ENCODE measurements at regions not wholly inside any gene's neighbourhood (a gene's known extent, or its start where the extent isn't known, plus 50 kb on each side); places are given as distances from the start of the nearest gene placed in this dataset.
"Not testable (repeated sequence)": the region's sequence is repeated elsewhere in the genome, so short reads cannot be mapped to it uniquely, and the experiment has no call there.

DNA sequence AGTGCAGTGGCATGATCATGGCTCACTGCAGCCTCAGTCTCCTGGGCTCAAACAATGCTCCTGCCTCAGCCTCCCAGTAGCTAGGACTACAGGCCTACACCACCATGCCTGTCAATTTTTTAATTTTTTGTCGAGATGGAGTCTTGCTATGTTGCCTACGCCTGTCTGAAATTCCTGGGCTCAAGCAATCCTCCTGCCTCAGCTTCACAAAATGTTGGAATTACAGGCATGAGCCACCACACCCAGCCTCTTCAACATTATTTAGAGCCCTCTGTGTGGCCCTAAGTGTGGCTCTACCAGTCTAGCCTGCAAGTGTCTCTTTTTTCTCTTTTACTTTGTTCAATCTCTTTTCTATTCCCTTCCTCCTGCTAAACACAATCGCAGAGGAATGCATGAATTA is 154.4 kb upstream of the EPB41L4A start:
- DNase-seq (ENCODE audit: low spot score), result no peak

- no peak for DNase-seq (ENCODE audit: low spot score)
Measured at GRCh38 chr5:112574536-112574935, 155.5 kb upstream of the EPB41L4A start.

- no peak for DNase-seq (ENCODE audit: low spot score)
Measured at GRCh38 chr5:112576298-112576925, 157.3 kb upstream of the EPB41L4A start.

DNA sequence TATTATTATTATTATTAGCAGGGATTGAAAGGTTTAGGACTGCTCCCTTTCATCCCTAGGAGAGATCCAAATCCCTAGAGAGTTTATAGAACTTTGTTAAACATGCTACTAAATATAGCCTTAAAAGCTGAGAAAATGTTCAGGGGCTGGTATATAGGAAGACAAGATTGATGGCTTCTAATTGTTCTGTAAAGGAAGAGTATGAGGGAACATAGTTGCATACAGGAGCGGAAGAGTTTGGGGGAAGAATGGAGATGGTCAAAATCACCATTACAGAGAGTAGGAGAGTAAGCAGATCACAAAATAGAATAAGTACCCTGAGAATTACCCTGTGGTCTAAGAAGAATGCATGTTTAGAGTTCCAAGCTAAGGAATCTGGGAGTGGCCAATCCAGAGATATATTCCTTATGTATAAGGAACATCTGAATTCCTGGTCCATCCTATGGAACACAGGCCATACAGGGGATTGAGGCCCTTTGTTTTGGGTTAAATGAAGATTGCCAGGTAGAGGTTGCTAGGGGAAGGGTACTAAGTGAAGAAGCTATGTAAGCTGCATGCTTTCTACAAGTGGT is 158.0 kb upstream of the APC start:
- no peak for DNase-seq (ENCODE audit: low spot score)

GRCh38 chr5:112581811-112582320 is 155.8 kb upstream of the APC start:
- no peak for DNase-seq (ENCODE audit: low spot score)

DNA sequence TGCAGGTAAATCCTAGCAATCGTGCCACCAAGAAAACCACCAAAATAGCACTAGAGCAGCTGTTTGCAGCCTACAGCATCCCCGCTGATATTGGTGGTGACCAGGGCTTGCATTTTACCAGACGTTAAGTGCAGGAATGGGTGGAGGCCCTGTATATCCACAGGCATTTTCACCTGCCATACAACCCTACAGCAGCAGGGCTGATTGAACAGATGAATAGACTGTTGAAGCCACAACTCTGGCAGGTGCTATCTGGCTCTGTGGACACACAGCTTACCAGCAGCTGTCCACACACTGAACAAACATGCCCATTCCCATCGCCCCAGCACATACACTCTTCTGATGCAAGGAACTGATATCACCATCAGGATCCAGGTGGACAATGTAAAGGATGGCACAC is 154.5 kb upstream of the APC start:
- no peak for DNase-seq (ENCODE audit: low spot score)

DNA sequence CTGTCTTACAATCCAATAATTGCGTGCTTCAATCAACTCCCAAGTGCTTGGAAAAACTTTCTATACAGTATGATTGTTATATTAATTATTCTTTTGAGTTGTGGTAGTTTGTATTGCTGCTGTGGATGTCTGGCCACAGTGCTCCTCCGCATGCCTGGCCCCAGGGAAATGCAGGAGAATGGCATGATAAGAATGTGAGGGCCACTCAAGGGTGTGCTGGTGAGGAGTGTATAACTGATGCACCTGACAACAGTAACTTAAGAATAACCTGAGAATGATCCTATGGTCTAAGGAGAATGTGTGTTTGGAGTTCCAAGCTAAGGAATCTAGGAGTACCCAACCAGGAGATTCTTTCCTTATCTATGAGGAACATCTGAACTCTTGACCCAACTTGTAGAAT is 152.9 kb upstream of the APC start:
- no peak for DNase-seq (ENCODE audit: low spot score)

- no peak for DNase-seq (ENCODE audit: low spot score)
Measured at GRCh38 chr5:112586596-112587062, 151.1 kb upstream of the APC start.

- not testable (repeated sequence) for DNase-seq (ENCODE audit: low spot score)
Measured at GRCh38 chr5:112590858-112591257, 146.8 kb upstream of the APC start.

DNA sequence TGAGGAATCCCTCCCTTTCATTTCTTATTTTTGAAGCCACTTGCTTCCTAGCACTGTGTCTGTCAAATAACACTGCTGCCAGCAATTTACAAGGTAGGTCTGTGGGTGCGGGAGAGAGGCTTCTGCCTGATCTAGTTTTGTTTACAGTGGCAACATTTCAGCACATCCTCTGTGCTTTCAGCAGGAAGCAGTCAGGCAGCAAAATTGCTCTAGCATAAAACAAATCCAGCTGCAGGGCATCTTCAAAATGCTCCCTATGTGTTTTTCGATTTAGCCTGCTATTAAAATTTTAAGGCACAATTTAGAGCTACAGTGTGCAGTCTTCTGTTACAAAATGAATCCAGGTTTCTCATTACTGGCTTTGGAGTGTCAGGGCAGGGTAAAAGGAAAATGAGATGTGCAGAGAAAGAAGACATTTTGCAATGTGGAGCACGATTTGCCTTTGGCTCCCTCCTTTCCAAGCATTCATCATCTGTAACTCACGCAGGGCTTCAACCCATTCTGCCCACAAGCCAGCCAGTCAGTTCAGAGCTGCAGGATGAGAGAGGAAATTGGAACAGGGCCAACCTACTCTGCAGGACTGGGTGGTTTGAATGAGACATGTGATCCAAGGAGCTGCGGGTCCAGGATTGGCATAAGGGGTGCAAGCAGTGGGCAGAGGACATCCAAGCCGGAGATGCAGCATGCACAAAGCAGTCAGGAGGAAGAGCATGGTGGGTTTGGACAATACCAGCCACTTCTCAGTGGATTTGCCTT is 143.4 kb upstream of the APC start:
- peak; percentile 43 for DNase-seq (ENCODE audit: low spot score)

DNA sequence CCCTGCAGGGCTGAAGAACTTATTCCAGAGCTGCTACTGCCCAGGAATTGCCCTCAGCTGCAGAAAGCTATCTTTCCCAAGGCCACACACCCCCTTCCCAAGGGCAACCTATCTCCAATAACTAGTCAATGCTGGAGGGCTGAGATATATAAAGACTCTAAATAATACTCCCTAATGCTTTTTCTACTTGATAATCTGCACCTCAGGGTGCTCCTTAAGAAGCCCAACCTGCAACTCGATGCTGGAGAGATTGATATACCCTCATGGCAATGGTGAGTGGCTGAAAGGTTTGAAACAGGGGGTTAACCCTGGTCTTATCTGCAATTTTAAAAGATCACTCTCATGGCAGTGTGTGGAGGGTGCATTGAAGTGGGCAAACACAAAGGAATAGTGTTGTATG is 142.7 kb upstream of the APC start:
- DNase-seq (ENCODE audit: low spot score), result no peak

DNA sequence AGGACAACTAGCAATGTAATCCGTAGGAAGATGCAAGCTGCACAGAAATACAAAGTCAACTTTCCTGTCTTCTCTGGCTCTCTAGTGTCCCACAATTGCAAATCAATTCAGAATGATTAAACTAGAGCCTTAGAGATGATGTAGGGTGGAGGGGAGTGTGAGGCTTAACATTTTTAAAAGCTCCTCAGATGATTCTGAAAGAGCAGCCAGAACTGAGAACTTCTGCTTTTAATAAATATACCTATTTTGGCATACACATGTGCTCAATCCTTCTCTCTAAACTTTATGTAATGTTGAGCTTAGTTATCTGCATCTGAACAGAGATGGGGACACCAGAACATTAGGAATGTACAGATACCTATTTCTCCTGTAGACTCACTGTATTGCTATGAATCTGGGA is 139.9 kb upstream of the APC start:
- DNase-seq (ENCODE audit: low spot score), result no peak

DNA sequence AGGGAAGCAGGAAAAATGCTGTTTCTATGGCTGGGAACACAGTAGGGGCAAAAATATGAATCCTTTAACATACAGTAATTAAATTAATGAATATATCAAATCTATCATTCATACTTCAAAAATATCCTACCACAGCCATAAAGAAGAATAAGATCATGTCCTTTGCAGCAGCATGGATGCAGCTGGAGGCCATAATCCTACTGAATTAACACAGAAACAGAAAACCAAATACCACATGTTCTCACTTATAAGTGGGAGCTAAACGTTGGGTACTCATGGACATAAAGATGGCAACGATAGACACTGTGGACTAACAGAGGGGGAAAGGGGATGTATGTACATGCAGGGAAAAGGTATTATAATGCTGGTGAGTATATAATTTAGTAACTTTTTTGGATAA is 137.2 kb upstream of the APC start:
- not testable (repeated sequence) for DNase-seq (ENCODE audit: low spot score)

- no peak for DNase-seq (ENCODE audit: low spot score)
Measured at GRCh38 chr5:112604732-112605630, 132.7 kb upstream of the APC start.

DNA sequence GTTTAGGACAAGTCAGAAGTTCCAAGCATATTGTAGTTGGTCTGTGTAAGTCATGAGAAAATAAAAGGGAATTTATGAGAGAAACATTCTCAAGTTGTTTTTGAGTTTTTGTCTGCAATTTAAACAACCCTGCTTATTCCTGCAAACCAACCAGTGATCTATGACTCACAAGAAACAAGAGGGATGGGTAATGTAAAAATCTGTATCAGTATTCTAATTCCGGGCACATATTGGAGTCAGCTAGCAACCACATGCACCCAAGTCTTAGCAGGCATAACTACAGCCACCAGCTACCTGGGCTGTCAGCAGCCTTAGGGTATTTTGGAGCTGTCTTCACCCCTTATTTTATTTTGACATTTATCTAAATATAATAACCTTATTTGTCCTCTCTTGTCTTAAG is 128.7 kb upstream of the APC start:
- no peak for DNase-seq (ENCODE audit: low spot score)

GRCh38 chr5:112612663-112613062 is 125.0 kb upstream of the APC start:
- DNase-seq (ENCODE audit: low spot score), result no peak

DNA sequence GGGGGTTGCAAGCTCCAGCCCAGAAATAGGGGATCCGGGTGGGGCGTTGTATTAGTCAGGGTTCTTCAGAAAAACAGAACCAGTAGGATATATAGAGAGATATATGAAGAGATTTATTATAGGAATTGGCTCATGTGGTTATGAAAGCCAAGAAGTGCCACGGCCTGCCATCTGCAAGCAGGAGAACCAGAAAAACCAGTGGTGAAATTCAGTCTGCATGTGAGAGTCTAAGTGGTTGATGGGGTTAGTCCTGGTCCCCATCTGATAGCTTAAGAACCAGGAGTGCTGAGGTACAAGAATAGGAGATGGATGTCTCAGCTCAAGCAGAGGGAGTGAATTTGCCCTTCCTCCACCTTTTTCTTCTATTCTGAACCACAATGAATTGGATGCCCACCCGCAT is 123.4 kb upstream of the APC start:
- no peak for DNase-seq (ENCODE audit: low spot score)

- DNase-seq (ENCODE audit: low spot score), result no peak
Measured at GRCh38 chr5:112614986-112615385, 122.7 kb upstream of the APC start.

GRCh38 chr5:112616812-112617547 is 120.7 kb upstream of the APC start:
- no peak for DNase-seq (ENCODE audit: low spot score)

DNA sequence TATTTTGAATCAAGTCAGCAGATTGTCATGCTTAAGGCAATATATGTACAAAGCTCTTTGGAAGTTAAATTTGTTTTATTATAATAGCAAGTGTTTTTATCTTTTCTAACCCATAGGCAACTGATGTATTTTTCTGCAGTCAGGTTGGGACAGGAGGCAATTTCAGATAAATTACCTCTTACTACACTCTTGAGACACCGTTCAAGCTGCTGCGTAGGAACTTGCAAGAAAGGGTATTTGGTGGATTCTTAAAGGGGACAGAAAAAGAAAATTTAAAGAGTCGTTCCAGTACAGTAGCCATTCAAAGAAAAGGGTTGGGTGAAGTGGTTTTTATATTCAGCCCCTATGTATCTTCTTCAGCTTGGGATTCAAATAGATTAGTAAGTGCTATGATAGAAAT is 112.4 kb upstream of the APC start:
- no peak for DNase-seq (ENCODE audit: low spot score)

DNA sequence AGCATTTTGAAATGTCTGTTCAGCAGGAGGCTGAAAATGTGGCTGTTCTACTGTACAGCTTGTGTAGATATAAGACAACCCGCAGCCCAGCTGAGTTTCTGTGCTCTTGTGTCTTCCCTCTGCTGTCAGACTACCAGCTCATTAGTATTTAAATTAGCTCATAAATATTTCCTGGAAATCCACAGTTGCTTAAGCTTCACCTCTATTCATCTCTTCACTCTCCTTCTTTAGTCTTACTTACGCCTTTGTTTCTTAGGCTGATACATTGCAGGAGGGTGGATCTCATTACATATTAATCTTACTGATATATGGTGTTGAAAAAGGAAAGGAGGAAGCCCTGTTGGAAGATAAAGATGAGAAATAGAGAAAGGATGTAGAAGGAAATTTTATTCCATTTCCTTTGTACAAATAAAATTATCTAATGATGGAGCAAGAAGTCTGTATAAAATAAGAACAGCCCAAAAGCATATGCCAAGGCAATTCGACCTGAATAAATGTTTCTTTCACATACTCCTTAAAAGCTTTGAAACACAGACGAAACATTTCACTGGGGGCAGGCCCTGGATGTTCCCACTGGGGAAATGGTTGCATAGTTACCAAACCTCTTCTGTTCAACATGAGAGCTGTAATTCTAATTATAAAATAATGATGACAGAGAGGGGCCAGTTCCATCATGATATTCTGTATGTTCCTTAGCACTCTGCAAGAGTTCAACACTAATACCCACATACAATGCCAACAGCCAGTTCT is 111.8 kb upstream of the APC start:
- DNase-seq (ENCODE audit: low spot score), result no peak

Measured in AG08395 (cell line).